ENCODE measurements at regions not wholly inside any gene's neighbourhood (a gene's known extent, or its start where the extent isn't known, plus 50 kb on each side); places are given as distances from the start of the nearest gene placed in this dataset.

GRCh38 chr18:71678144-71678543, 866.0 kb downstream of the CBLN2 start:
- no peak for DNase-seq (ENCODE audit: low read depth)
- no peak for TF ChIP-seq CTCF (IDR thresholded peaks at IDR 0.05; ENCODE audit: insufficient read depth, low read depth, low read length, missing control alignments)
- no peak overlapping the region for H3K4me3 ChIP-seq (ENCODE audit: low read depth, low read length)

- no peak for DNase-seq (ENCODE audit: low read depth)
- TF ChIP-seq CTCF (IDR thresholded peaks at IDR 0.05; ENCODE audit: insufficient read depth, low read depth, low read length, missing control alignments): no peak
- no peak overlapping the region for H3K4me3 ChIP-seq (ENCODE audit: low read depth, low read length)
Observed at GRCh38 chr18:71673954-71674353, 870.2 kb downstream of the CBLN2 start.

DNA sequence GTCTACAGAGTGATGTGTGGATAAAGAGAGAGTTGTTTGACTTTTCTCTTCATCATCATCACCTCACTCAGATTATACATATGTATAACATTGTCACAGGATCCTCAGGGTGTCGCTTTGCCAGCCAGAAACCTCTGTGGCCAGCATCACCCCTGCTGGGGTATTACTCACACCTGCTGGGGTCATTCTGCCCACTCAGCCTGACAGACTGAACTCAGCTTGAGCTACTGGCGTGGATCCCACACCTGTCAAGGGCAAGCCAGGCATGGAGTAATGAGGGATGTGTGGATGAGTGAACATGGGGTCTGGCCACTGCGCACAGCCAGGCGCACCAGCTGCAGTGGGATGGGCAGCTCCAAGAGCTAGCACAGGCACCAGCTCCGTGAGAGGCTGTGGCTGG, 870.6 kb downstream of the CBLN2 start:
- no peak for DNase-seq (ENCODE audit: low read depth)
- no peak for TF ChIP-seq CTCF (IDR thresholded peaks at IDR 0.05; ENCODE audit: insufficient read depth, low read depth, low read length, missing control alignments)
- H3K4me3 ChIP-seq (ENCODE audit: low read depth, low read length): no peak overlapping the region

- no peak for DNase-seq (ENCODE audit: low read depth)
- TF ChIP-seq CTCF (IDR thresholded peaks at IDR 0.05; ENCODE audit: insufficient read depth, low read depth, low read length, missing control alignments): no peak
- H3K4me3 ChIP-seq (ENCODE audit: low read depth, low read length): no peak overlapping the region
Observed at GRCh38 chr18:71666481-71666880, 877.7 kb downstream of the CBLN2 start.

GRCh38 chr18:71665131-71665530, 879.0 kb downstream of the CBLN2 start:
- DNase-seq (ENCODE audit: low read depth): no peak
- TF ChIP-seq CTCF (IDR thresholded peaks at IDR 0.05; ENCODE audit: insufficient read depth, low read depth, low read length, missing control alignments): no peak
- no peak overlapping the region for H3K4me3 ChIP-seq (ENCODE audit: low read depth, low read length)

DNA sequence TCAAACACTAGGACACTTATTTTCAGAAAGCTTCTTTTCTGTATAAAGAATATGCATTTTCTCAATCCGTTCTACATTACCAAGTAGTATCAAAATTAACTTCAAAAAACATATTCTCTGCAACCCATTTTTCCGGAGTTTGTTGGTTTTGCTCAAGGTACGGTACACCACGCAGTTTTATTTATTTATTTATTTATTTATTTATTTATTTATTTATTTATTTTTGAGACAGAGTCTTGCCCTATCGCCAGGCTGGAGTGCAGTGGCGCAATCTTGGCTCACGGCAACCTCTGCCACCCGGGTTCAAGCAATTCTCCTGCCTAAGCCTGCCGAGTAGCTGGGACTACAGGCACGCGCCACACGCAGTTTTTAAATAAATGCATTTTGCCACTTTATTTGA, 900.3 kb downstream of the CBLN2 start:
- H3K4me3 ChIP-seq (ENCODE audit: low read depth, low read length): no peak overlapping the region
- TF ChIP-seq CTCF (IDR thresholded peaks at IDR 0.05; ENCODE audit: insufficient read depth, low read depth, low read length, missing control alignments): no peak
- no peak for DNase-seq (ENCODE audit: low read depth)

GRCh38 chr18:71630696-71631095, 913.4 kb downstream of the CBLN2 start:
- no peak for TF ChIP-seq CTCF (IDR thresholded peaks at IDR 0.05; ENCODE audit: insufficient read depth, low read depth, low read length, missing control alignments)
- no peak overlapping the region for H3K4me3 ChIP-seq (ENCODE audit: low read depth, low read length)
- DNase-seq (ENCODE audit: low read depth): no peak

All from GM12865 (cell line).